GM13977 (cell line): ENCODE measurements at regions not wholly inside any gene's neighbourhood (a gene's known extent, or its start where the extent isn't known, plus 50 kb on each side); places are given as distances from the start of the nearest gene placed in this dataset.

Source experiments
- DNase-seq: peaks from one replicate; pipeline ENCODE4 v3.0.0; 2012; ENCODE audit warnings: low spot score
- CTCF ChIP-seq: IDR thresholded peaks from 2 replicates; pipeline ENCODE4 v1.5.1; 2012; ENCODE audit warnings: mild to moderate bottlenecking, control low read depth; ENCODE audit not compliant: insufficient read depth; ENCODE audit errors: extremely low read depth, missing control alignments
- in situ Hi-C: fragments of 300-500 bp; cut with MboI; formaldehyde crosslinking; loops from one replicate; pipeline ENCODE4 v1.12.0; 2022; ENCODE audit warnings: low sequenced_read_pairs, low pct_unique_long_range_greater_than_20kb, mixed read lengths, inconsistent platforms; ENCODE audit not compliant: unreplicated experiment

- TF ChIP-seq CTCF = no peak
- in situ Hi-C loops = no loop called here
- no peak for DNase-seq
These were observed 284.1 kb upstream of the GRIA1 start for GRCh38 chr5:153206361-153206760.

DNA sequence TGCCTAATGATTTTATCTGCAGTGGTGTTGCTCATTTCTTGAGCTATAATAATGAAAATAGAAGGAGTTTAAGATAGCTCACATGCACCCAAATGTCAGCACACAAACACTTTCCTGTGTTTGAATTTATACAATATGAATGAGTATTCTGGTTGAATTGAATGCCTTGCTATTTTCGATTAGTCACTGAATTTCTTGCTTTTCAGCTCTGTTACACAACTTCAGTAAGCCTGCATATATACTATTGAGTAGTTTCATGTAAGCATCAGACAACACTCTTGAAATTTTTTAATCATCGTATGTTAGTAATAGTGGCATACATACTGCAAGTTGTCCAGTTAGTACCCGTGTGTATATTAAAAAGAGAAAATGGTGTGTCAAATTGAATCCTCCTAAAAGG lies 281.5 kb upstream of the GRIA1 start:
- in situ Hi-C loops = no loop called here
- no peak for DNase-seq
- no peak for TF ChIP-seq CTCF

DNA sequence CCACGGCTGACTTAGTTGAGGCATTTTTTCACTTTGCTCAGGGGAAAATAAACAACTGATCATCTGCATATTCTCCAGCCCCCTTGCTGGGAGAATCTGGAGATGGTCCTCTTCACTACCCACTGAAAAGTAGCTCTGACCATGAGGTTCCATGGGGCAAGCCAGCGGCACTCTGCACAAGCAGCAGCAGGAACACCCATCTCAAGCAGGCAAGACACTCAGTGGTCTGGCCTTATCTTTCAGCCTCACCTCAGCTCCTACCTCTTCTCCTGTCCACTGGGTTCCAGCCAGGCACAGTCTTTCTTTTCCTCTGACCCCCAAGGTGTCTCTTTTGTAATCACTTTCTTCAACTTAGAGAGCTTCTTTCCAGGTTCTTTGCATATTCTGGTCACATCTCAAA lies 280.8 kb upstream of the GRIA1 start:
- TF ChIP-seq CTCF = no peak
- DNase-seq = no peak
- in situ Hi-C loops = no loop called here

- no peak for TF ChIP-seq CTCF
- in situ Hi-C loops = no loop called here
- no peak for DNase-seq
These were observed 279.4 kb upstream of the GRIA1 start for GRCh38 chr5:153211076-153211475.

- no peak for DNase-seq
- in situ Hi-C loops = no loop called here
- no peak for TF ChIP-seq CTCF
These were observed 278.0 kb upstream of the GRIA1 start for GRCh38 chr5:153212471-153212870.

DNA sequence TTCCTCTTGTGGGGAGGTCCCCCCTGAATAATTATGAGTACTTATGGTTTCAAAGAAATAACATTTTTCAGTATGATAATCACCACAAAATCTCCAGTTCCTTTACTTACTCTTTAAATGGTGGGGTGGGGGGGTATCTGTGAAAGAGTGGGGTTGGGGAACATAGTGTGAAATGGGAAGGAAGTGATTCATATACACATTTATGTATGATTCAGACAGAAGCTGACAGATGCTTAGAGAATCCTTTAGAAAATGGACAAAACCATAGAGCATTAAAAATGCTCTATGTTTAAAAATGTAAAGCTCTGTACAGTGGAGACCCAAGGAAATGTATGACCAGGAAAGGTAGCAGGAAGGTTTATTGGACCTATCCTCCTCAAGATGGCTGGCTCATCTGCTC lies 267.5 kb upstream of the GRIA1 start:
- in situ Hi-C loops = no loop called here
- no peak for DNase-seq
- TF ChIP-seq CTCF = no peak

- TF ChIP-seq CTCF = no peak
- in situ Hi-C loops = no loop called here
- DNase-seq = no peak
These were observed 267.1 kb upstream of the GRIA1 start for GRCh38 chr5:153223376-153223775.
